Left ventricle myocardium inferior (tissue), 1 donor: ENCODE measurements at regions not wholly inside any gene's neighbourhood (a gene's known extent, or its start where the extent isn't known, plus 50 kb on each side); places are given as distances from the start of the nearest gene placed in this dataset.

Experiments used
- DNase-seq: peaks from one replicate; pipeline ENCODE4 v3.0.0-alpha.2; 2020
- H3K27ac ChIP-seq: fragments of 200-600 bp; replicated peaks from 2 replicates; pipeline ENCODE4 v1.8.0; 2021
- H3K27me3 ChIP-seq: fragments of 200-600 bp; 2 replicates; pipeline ENCODE4 v1.8.0; 2021; ENCODE audit warnings: low read depth
- H3K36me3 ChIP-seq: fragments of 200-600 bp; 2 replicates; pipeline ENCODE4 v1.8.0; 2021
- H3K4me1 ChIP-seq: fragments of 200-600 bp; 2 replicates; pipeline ENCODE4 v1.8.0; 2021
- H3K4me3 ChIP-seq: fragments of 200-600 bp; 2 replicates; pipeline ENCODE4 v1.8.0; 2021; ENCODE audit warnings: mild to moderate bottlenecking, moderate library complexity
- H3K9me3 ChIP-seq: fragments of 200-600 bp; replicated peaks from 2 replicates; pipeline ENCODE4 v1.8.0; 2021
- intact Hi-C: fragments of 100-400 bp; cut with micrococcal nuclease; formaldehyde crosslinking; loops from one replicate; pipeline ENCODE4 v1.11.0; 2022
- TF ChIP-seq, protein P1 (sequence below): fragments of 200-600 bp; IDR thresholded peaks from 2 replicates; pipeline ENCODE4 v1.8.0; 2021; ENCODE audit warnings: antibody characterized with exemption, mild to moderate bottlenecking, borderline replicate concordance
- donor health status: DM: no; HTN: yes; CAD: no; lungs with severe emphysema.

DNA sequence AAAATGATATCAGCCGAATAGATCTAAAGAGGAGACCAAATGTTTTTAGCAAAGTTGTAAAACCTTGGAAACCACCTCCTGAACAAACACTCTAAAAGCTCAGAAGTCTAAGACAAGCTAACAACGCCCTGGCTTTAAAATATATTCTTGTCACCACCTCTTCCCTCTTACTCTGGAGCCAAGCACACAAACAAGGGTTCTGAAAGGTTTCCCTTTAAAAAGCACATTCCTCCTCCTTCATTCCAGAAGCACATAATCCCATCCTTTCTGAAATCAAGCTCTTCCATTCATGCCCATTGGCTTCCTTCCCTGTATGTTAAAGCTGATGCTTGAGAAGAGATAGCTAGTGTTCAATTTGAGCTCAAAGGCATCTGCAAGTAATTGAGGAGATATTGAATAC, 382.0 kb downstream of the LNPK start:
- H3K4me1 ChIP-seq: no peaks in the 10 kb centered on the region
- no peak for DNase-seq
- H3K27ac ChIP-seq: no peak overlapping the region
- H3K4me3 ChIP-seq: no peak overlapping the region
- H3K27me3 ChIP-seq: peaks cover 13% of the 10 kb centered on the region
- H3K36me3 ChIP-seq: no peaks in the 10 kb centered on the region
- intact Hi-C loops: no loop called here
- TF ChIP-seq, protein P1, sequence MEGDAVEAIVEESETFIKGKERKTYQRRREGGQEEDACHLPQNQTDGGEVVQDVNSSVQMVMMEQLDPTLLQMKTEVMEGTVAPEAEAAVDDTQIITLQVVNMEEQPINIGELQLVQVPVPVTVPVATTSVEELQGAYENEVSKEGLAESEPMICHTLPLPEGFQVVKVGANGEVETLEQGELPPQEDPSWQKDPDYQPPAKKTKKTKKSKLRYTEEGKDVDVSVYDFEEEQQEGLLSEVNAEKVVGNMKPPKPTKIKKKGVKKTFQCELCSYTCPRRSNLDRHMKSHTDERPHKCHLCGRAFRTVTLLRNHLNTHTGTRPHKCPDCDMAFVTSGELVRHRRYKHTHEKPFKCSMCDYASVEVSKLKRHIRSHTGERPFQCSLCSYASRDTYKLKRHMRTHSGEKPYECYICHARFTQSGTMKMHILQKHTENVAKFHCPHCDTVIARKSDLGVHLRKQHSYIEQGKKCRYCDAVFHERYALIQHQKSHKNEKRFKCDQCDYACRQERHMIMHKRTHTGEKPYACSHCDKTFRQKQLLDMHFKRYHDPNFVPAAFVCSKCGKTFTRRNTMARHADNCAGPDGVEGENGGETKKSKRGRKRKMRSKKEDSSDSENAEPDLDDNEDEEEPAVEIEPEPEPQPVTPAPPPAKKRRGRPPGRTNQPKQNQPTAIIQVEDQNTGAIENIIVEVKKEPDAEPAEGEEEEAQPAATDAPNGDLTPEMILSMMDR: no peak
- H3K9me3 ChIP-seq: no peaks in the 10 kb centered on the region

- DNase-seq: no peak
- TF ChIP-seq, protein P1: no peak
- Histone ChIP-seq H3K4me1 (no peaks in the 10 kb centered on the region), H3K9me3 (no peaks in the 10 kb centered on the region), H3K27me3 (peaks cover 13% of the 10 kb centered on the region), H3K36me3 (no peaks in the 10 kb centered on the region), H3K4me3 (no peak overlapping the region), H3K27ac (no peak overlapping the region)
- intact Hi-C loops: no loop called here
Measured at GRCh38 chr2:175619179-175620045, 382.7 kb downstream of the LNPK start.

DNA sequence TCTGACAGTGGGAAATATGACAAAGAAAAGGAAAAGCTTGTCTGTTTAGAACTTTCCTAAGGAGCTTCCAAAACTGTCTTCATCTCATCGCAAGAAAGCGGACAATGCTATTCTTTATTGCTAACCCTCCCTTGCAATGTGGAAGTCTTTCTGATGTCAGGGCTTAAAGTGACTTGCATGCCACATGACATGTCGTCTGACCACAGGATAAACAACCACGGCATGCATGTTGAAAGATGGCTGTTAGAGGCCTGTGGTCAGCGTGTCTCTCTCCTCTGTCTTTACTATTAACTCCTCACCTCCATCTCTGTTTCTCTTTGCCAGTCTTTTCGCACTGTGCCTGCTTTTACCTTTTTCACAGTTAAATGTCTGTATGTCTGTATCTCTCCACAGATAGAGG, 389.8 kb downstream of the LNPK start:
- Histone ChIP-seq H3K27ac (no peak overlapping the region), H3K4me3 (no peak overlapping the region), H3K9me3 (no peaks in the 10 kb centered on the region), H3K4me1 (no peaks in the 10 kb centered on the region), H3K36me3 (no peaks in the 10 kb centered on the region), H3K27me3 (no peaks in the 10 kb centered on the region)
- TF ChIP-seq, protein P1: no peak
- intact Hi-C loops: no loop called here
- DNase-seq: no peak

DNA sequence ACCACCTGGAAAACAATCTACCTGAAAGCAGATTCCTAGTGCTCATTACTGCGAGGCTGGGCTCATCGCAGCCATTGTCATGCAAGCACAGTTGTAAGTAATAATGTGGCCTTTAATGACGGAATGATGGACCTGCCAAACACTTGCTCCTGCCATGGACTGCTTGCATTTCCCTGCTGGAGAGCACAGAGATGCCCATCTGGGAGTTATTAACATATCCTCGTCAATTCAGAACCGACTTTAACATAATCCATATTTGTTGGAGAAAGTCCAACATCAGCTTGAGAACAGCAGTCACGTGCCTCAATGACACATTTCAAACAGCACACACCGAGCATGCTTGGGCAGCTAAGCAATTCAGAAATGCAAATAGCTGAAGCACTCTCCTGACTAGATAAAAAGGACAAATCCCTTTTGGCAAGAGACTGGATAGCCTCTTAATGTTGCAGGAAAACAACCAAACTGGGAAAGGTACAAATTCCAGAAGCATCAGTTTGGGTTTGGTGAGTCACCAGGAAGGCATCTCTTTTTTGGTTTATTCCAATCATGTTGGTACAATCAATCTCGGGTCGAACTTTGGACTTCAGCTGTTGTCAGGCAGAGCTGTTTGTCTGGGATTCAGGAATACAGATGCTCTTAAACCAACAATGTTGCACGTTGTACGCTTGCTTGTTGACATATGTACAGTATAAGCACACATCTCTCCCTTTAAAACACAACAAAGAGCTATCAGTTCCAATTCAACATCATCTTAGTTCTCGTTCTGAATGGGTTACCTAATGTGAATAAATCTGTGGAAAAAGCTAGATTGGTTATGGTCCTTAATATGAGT, 395.8 kb downstream of the LNPK start:
- H3K27me3 ChIP-seq: no peaks in the 10 kb centered on the region
- intact Hi-C loops: no loop called here
- no peaks in the 10 kb centered on the region for H3K9me3 ChIP-seq
- no peaks in the 10 kb centered on the region for H3K4me1 ChIP-seq
- no peak overlapping the region for H3K27ac ChIP-seq
- no peak for DNase-seq
- no peaks in the 10 kb centered on the region for H3K36me3 ChIP-seq
- H3K4me3 ChIP-seq: no peak overlapping the region
- TF ChIP-seq, protein P1: no peak

DNA sequence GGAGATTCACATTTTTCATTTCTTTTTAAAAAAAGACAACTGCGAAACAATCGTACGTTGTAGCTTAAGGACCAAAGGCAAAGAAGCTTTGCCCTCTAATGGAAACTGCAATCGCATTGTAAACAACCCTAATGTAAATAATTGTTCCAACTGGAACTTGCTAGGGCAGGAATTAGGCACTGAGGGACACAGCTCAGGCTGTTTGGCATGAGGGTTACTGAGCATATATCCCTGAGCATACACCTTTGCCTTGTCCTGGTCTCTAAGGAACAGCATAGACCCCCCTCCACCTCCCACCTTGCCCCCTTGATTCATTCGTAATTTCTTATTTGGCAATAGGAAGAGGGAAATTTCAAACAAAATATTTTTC, 396.4 kb downstream of the LNPK start:
- TF ChIP-seq, protein P1: no peak
- H3K9me3 ChIP-seq: no peaks in the 10 kb centered on the region
- H3K4me1 ChIP-seq: peaks cover under 1% of the 10 kb centered on the region
- intact Hi-C loops: no loop called here
- no peak overlapping the region for H3K4me3 ChIP-seq
- no peak overlapping the region for H3K27ac ChIP-seq
- no peaks in the 10 kb centered on the region for H3K27me3 ChIP-seq
- H3K36me3 ChIP-seq: no peaks in the 10 kb centered on the region
- no peak for DNase-seq
